Esophagus mucosa (tissue), 1 donor: ENCODE measurements at regions not wholly inside any gene's neighbourhood (a gene's known extent, or its start where the extent isn't known, plus 50 kb on each side); places are given as distances from the start of the nearest gene placed in this dataset.
"Not testable (repeated sequence)": the region's sequence is repeated elsewhere in the genome, so short reads cannot be mapped to it uniquely, and the experiment has no call there.

Experiments
- ATAC-seq: fragments of 200-7000 bp; cut with Tn5 transposase; one replicate; pipeline ENCODE4 v1.9.1; 2020
- donor health status: DM: yes; HTN: yes; CAD: no.

DNA sequence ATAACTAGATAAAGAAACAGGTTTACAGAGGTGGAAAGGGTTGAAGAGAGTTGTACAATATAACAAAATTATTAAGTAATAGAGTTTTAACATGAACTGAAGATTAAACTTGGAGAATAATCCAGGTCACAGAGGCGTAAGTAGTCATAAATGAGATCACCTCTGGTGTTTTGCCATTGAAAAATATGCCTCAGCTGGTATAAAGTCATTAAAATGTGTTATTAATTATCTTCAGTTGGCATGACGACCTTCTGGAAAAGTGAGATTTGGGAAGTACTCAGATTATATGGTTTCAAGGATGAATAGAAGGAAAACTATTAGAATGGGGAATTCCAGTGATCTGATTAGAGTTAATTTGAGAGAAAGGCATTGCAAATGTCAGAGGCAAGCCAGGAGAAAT is 237.5 kb upstream of the ANXA10 start:
- no peak for ATAC-seq

DNA sequence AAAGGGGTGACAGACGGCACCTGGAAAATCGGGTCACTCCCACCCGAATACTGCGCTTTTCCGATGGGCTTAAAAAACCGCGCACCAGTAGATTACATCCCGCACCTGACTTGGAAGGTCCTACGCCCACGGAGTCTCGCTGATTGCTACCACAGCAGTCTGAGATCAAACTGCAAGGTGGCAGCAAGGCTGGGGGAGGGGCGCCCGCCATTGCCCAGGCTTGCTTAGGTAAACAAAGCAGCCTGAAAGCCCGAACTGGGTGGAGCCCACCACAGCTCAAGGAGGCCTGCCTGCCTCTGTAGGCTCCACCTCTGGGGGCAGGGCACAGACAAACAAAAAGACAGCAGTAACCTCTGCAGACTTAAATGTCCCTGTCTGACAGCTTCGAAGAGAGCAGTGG is 234.2 kb upstream of the ANXA10 start:
- ATAC-seq, result not testable (repeated sequence)

DNA sequence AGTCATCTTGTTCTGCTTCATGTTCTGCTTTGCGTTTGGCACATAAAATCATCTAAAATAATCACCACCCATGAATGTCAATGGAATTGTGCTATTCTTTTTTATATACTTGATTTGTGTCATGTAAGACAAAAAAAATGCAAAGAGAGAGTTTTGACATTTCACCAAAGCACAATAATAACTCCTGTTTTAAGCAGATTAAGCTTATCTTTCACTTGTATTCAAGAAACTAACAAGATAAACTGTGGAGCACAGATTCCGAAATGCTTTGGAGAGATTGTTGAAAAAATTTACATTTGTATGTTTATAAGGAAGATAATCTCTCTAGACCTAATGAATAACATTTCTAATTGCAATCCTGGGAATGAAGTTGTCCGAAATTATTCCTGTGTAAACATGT is 225.1 kb upstream of the ANXA10 start:
- ATAC-seq, result no peak

DNA sequence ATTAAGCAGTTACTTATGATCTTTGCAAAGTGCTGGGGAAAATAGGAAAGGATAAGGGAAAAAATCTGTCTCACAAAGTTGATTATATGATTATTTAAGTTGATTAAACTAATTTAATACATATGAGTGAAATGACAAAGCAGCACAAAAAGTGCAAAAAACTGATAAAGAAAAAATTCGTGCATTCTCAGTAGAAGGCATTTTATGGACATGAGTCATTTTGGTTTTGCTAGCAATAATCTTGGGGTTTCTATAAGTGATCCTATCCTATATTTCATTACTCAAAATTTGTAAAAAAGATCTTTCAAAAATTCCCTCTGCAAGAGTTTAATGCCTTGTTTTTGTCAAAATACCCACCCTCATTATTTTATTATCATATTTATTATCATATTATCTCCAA is 224.2 kb upstream of the ANXA10 start:
- no peak for ATAC-seq

- ATAC-seq, result no peak
These were observed 218.8 kb upstream of the ANXA10 start for GRCh38 chr4:167873496-167873895.

GRCh38 chr4:167876091-167876490 is 216.2 kb upstream of the ANXA10 start:
- ATAC-seq, result not testable (repeated sequence)

- not testable (repeated sequence) for ATAC-seq
These were observed 214.5 kb upstream of the ANXA10 start for GRCh38 chr4:167877826-167878225.

- ATAC-seq, result no peak
These were observed 209.1 kb upstream of the ANXA10 start for GRCh38 chr4:167883266-167883665.

GRCh38 chr4:167885071-167885470 is 207.3 kb upstream of the ANXA10 start:
- no peak for ATAC-seq

GRCh38 chr4:167885872-167886271 is 206.5 kb upstream of the ANXA10 start:
- ATAC-seq, result no peak

- no peak for ATAC-seq
These were observed 204.6 kb upstream of the ANXA10 start for GRCh38 chr4:167887726-167888125.

- ATAC-seq, result no peak
These were observed 202.1 kb upstream of the ANXA10 start for GRCh38 chr4:167890226-167890625.

DNA sequence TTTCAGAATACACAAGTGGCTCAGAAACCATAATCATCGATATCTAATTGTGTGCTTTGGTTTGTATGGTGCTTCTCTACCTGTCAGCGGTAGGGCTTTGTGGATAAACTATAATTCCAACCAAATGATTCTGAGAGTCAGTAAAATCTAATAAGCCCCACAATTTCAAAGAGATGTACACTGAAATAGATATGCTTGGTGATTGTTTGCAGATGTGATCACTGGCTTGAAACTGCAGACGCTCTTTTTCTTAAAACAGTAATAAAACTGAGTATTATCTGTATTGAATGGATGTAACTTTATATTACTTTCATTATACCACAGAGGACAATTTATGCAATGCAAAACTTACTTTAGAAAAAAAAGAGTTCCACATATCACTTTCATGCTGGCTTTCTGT is 198.8 kb upstream of the ANXA10 start:
- no peak for ATAC-seq

GRCh38 chr4:167896260-167896659 is 196.1 kb upstream of the ANXA10 start:
- ATAC-seq, result peak; percentile 27

- peak; percentile 99 for ATAC-seq
These were observed 195.2 kb upstream of the ANXA10 start for GRCh38 chr4:167897116-167897515.

- peak; percentile 84 for ATAC-seq
These were observed 189.0 kb upstream of the ANXA10 start for GRCh38 chr4:167903291-167903721.

- ATAC-seq, result no peak
These were observed 185.5 kb upstream of the ANXA10 start for GRCh38 chr4:167906851-167907250.

- ATAC-seq, result no peak
These were observed 183.5 kb upstream of the ANXA10 start for GRCh38 chr4:167908816-167909215.

DNA sequence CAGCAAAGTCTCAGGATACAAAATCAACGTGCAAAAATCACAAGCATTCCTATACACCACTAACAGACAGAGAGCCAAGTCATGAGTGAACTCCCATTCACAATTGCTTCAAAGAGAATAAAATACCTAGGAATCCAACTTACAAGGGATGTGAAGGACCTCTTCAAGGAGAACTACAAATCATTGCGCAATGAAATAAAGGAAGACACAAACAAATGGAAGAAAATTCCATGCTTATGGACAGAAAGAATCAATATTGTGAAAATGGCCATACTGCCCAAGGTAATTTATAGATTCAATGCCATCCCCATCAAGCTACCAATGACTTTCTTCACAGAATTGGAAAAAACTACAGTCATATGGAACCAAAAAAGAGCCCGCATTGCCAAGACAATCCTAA is 179.8 kb upstream of the ANXA10 start:
- not testable (repeated sequence) for ATAC-seq

GRCh38 chr4:167918077-167918476 is 174.3 kb upstream of the ANXA10 start:
- no peak for ATAC-seq

DNA sequence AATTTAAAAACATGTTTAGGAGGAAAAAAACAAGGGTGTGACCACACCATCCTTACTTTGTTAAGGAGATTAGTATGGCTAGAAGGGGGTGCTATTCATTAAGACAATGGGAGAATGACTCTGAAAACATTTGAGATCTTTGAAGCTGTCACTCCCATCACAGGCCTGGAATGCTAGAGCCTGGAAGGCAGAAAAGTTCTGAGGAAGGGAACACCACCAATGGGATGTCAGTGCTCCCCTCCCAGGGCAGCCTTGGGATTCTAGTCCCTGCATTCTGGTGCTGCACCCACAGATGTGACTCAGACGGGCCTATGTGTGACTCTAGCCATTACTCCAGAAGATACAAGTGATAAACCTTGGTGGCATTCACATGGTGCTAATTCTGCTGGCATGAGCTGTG is 162.2 kb upstream of the ANXA10 start:
- no peak for ATAC-seq

- no peak for ATAC-seq
These were observed 158.1 kb upstream of the ANXA10 start for GRCh38 chr4:167934216-167934615.

DNA sequence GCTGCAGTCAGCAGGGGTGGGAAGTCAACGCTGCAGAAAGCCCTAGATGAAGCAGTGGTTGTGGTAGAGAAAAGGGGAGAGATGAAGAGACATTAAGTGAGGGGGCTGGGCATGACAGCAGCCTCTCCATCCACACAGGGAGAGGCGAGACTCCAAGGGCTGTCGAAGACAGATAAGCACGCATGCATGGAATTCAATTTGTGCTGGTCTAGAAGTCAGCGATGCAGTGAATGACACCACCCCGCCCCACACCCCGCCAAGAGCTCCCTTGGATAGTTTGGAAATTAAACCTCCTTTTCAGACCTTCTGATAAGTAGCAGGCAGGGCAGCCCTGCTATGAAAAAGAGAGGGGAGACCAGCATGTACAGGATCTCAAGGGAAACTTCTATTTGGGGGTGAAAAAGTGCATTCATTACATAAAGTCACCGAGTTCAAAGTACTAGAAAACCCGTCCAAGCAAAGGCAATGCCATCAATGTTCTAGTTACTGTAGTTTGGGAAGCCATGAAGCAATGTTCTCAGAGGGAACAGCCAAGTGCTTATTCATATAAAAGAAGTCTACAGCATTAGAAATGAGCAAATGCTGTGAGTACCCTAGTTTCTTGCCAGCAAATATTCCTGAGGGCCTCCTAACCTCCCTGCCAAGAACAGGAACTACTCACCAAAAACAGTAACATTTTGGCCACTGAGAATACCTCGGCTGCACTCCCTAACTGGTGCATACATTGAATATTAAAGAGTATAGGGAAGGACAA is 152.3 kb upstream of the ANXA10 start:
- no peak for ATAC-seq

DNA sequence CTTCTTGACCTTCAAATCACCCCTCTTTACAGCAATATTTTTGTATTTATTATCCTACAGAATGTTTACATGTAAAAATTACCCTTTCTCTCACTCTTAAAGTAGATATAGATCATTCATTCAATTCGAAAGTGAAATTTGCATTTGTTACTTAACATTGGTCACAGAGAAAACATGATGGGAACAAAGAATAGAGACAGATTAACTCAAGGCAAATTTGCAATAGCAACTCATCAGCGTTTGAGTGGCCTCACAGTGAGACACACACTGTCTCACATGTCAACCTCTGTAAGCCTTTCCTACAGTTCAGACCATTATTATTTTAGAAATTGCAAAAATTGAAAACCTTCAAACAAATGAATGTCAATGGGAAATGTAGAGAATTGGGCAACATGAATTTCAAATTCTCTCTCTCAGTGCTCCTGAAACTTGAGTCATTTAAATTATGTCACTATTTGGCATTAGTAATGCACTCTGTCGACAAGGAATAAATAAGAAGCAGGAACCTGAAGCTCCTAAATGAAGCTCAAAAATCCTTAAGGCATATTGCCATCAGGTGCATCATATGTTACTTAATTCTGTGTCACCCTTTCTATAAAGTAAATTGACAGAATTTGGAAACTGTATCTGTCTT is 148.3 kb upstream of the ANXA10 start:
- peak; percentile 32 for ATAC-seq
